ENCODE measurements at regions not wholly inside any gene's neighbourhood (a gene's known extent, or its start where the extent isn't known, plus 50 kb on each side); places are given as distances from the start of the nearest gene placed in this dataset.

DNA sequence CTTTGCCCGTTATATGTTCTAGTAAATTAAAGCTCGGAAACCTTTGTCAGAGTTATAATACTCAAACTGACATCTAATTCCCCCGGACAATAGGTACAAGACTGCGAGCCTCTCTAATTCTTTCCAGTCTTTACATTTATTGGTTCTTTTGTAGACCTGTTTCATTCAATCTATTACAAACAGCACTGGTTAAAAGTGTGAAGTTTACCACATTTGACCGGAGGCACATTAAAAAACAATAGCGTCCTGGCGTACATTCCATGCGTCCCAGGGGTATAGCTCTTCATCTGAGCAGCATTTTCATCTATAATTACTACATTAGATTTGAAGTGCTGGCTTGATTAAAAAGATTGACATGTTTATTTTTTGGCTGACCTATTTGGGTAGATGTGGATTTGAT is 49.9 kb upstream of the TENM3 start:
- DNase-seq (ENCODE audit: low spot score): no peak
